Keratinocyte (primary cell): ENCODE measurements at regions not wholly inside any gene's neighbourhood (a gene's known extent, or its start where the extent isn't known, plus 50 kb on each side); places are given as distances from the start of the nearest gene placed in this dataset.

Source experiments
- DNase-seq: peaks from one replicate; pipeline ENCODE4 v3.0.0-alpha.2; 2011; ENCODE audit warnings: low read depth, missing footprints, low spot score
- FAIRE-seq: peaks from 2 replicates; lab custom pipeline; 2011; peaks lifted over from hg19 to GRCh38; lab: Jason Lieb, UNC
- H2AFZ ChIP-seq: 2 replicates; pipeline ENCODE4 v1.6.0; 2012; ENCODE audit warnings: low read length, control low read depth, inconsistent platforms; ENCODE audit not compliant: control insufficient read depth
- H3K27ac ChIP-seq: 2 replicates; pipeline ENCODE4 v1.5.1; 2011; ENCODE audit warnings: low read length; ENCODE audit not compliant: control insufficient read depth, insufficient read depth
- H3K27me3 ChIP-seq: 3 replicates; pipeline ENCODE4 v1.6.0; 2011; ENCODE audit warnings: low read length; ENCODE audit not compliant: control insufficient read depth, insufficient read depth; ENCODE audit errors: extremely low read depth
- H3K36me3 ChIP-seq, 2 experiments: 2 replicates in 1 of 2; 3 replicates in 1 of 2; pipeline ENCODE4 v1.5.1; 2011; ENCODE audit warnings: low read length in 2 of 2, mild to moderate bottlenecking in 1 of 2; ENCODE audit not compliant: control insufficient read depth in 2 of 2, insufficient read depth in 2 of 2; ENCODE audit errors: extremely low read depth in 1 of 2
- H3K4me1 ChIP-seq: 3 replicates; pipeline ENCODE4 v1.5.1; 2011; ENCODE audit warnings: low read length; ENCODE audit not compliant: control insufficient read depth, insufficient read depth; ENCODE audit errors: extremely low read depth
- H3K4me2 ChIP-seq: 3 replicates; pipeline ENCODE4 v1.6.0; 2011; ENCODE audit warnings: low read depth, low read length; ENCODE audit not compliant: control insufficient read depth, insufficient read depth; ENCODE audit errors: extremely low read depth
- H3K4me3 ChIP-seq, 3 experiments: fragments of 200-600 bp in 1 of 3; sonication (generic) in 1 of 3; 2 replicates in 2 of 3; 3 replicates in 1 of 3; pipeline ENCODE4 v1.5.1; 2011 to 2016; ENCODE audit warnings: low read length in 3 of 3, mild to moderate bottlenecking in 3 of 3, control low read depth in 2 of 3, inconsistent platforms in 1 of 3, low read depth in 1 of 3, mixed read lengths in 1 of 3, mixed run types in 1 of 3, moderate library complexity in 1 of 3; ENCODE audit not compliant: control insufficient read depth in 2 of 3, insufficient read depth in 2 of 3; ENCODE audit errors: extremely low read depth in 1 of 3
- H3K79me2 ChIP-seq: 2 replicates; pipeline ENCODE4 v1.6.0; 2012; ENCODE audit warnings: low read length; ENCODE audit not compliant: control insufficient read depth, insufficient read depth
- H3K9ac ChIP-seq: 3 replicates; pipeline ENCODE4 v1.6.0; 2011; ENCODE audit warnings: low read length; ENCODE audit not compliant: control insufficient read depth, insufficient read depth; ENCODE audit errors: extremely low read depth
- H3K9me1 ChIP-seq: 3 replicates; pipeline ENCODE4 v1.6.0; 2011; ENCODE audit warnings: low read length; ENCODE audit not compliant: control insufficient read depth, insufficient read depth; ENCODE audit errors: extremely low read depth
- H3K9me3 ChIP-seq: 2 replicates; pipeline ENCODE4 v1.5.1; 2012; ENCODE audit warnings: low read depth, low read length; ENCODE audit not compliant: control insufficient read depth
- H4K20me1 ChIP-seq: 3 replicates; pipeline ENCODE4 v1.6.0; 2011; ENCODE audit warnings: low read length; ENCODE audit not compliant: control insufficient read depth, insufficient read depth; ENCODE audit errors: extremely low read depth
- EZH2 ChIP-seq: IDR thresholded peaks from one replicate; pipeline ENCODE4 v1.6.1; 2012; ENCODE audit warnings: inconsistent platforms, mild to moderate bottlenecking, low read length, moderate library complexity
- dilution Hi-C: fragments of 300-500 bp; cut with MboI; formaldehyde crosslinking; loops from one replicate; pipeline ENCODE4 v1.7.0; 2020; ENCODE audit warnings: low sequenced_read_pairs; ENCODE audit not compliant: extremely low pct_ligation_motif_present
- TF ChIP-seq, protein P1 (sequence below), 3 experiments: IDR thresholded peaks in 1 of 3; conservative IDR thresholded peaks in 1 of 3; optimal IDR thresholded peaks in 1 of 3; 2 replicates in 2 of 3; 3 replicates in 1 of 3; pipeline versions ENCODE3 to v1.5.1; 2011; ENCODE audit warnings: low read length in 3 of 3, mild to moderate bottlenecking in 3 of 3, moderate library complexity in 2 of 3, control low read depth in 1 of 3, inconsistent platforms in 1 of 3; ENCODE audit not compliant: insufficient read depth in 2 of 3; ENCODE audit errors: extremely low read depth in 1 of 3

GRCh38 chr1:53408755-53409129 is 50.5 kb upstream of the DMRTB1 start:
- H3K79me2 ChIP-seq: no peaks in the 10 kb centered on the region
- no peak overlapping the region for H3K4me2 ChIP-seq
- H4K20me1 ChIP-seq: no peaks in the 10 kb centered on the region
- dilution Hi-C loops: no loop called here
- H2AFZ ChIP-seq: no peak overlapping the region
- H3K27me3 ChIP-seq: peaks cover 10% of the 10 kb centered on the region
- peaks cover 7% of the 10 kb centered on the region for H3K4me1 ChIP-seq
- FAIRE-seq (no peak), DNase-seq (no peak)
- H3K27ac ChIP-seq: no peak overlapping the region
- H3K9me3 ChIP-seq: no peaks in the 10 kb centered on the region
- H3K4me3 ChIP-seq: no peak overlapping the region
- H3K9ac ChIP-seq: no peak overlapping the region
- TF ChIP-seq, protein P1, sequence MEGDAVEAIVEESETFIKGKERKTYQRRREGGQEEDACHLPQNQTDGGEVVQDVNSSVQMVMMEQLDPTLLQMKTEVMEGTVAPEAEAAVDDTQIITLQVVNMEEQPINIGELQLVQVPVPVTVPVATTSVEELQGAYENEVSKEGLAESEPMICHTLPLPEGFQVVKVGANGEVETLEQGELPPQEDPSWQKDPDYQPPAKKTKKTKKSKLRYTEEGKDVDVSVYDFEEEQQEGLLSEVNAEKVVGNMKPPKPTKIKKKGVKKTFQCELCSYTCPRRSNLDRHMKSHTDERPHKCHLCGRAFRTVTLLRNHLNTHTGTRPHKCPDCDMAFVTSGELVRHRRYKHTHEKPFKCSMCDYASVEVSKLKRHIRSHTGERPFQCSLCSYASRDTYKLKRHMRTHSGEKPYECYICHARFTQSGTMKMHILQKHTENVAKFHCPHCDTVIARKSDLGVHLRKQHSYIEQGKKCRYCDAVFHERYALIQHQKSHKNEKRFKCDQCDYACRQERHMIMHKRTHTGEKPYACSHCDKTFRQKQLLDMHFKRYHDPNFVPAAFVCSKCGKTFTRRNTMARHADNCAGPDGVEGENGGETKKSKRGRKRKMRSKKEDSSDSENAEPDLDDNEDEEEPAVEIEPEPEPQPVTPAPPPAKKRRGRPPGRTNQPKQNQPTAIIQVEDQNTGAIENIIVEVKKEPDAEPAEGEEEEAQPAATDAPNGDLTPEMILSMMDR (optimal IDR thresholded peaks at IDR 0.05 in 1 of 3, IDR thresholded peaks at IDR 0.05 in 1 of 3, conservative IDR thresholded peaks at IDR 0.05 in 1 of 3; ENCODE audit: extremely low read depth in 1 of 3, insufficient read depth in 2 of 3, low read length in 3 of 3): no peak
- TF ChIP-seq EZH2: no peak
- no peaks in the 10 kb centered on the region for H3K36me3 ChIP-seq
- no peaks in the 10 kb centered on the region for H3K9me1 ChIP-seq

- Histone ChIP-seq H3K27ac (no peak overlapping the region), H3K4me2 (no peak overlapping the region), H4K20me1 (no peaks in the 10 kb centered on the region), H3K36me3 (no peaks in the 10 kb centered on the region), H3K27me3 (peaks cover 7% of the 10 kb centered on the region), H3K9me1 (no peaks in the 10 kb centered on the region), H3K79me2 (no peaks in the 10 kb centered on the region), H2AFZ (no peak overlapping the region), H3K9ac (no peak overlapping the region), H3K9me3 (no peaks in the 10 kb centered on the region), H3K4me1 (peaks cover 9% of the 10 kb centered on the region), H3K4me3 (no peak overlapping the region)
- TF ChIP-seq EZH2: no peak
- TF ChIP-seq, protein P1 (optimal IDR thresholded peaks at IDR 0.05 in 1 of 3, IDR thresholded peaks at IDR 0.05 in 1 of 3, conservative IDR thresholded peaks at IDR 0.05 in 1 of 3; ENCODE audit: extremely low read depth in 1 of 3, insufficient read depth in 2 of 3, low read length in 3 of 3): no peak
- dilution Hi-C loops: no loop called here
- DNase-seq (no peak), FAIRE-seq (no peak)
These were observed 50.0 kb upstream of the DMRTB1 start for GRCh38 chr1:53409233-53409632.
